NCI-H460 (cell line): ENCODE measurements at regions not wholly inside any gene's neighbourhood (a gene's known extent, or its start where the extent isn't known, plus 50 kb on each side); places are given as distances from the start of the nearest gene placed in this dataset.

Experiments used
- DNase-seq: peaks from one replicate; pipeline ENCODE4 v3.0.0-alpha.2; 2016; ENCODE audit warnings: low read depth; ENCODE audit errors: extremely low read depth

GRCh38 chr4:119933606-119934005 lies 133.0 kb downstream of the MAD2L1 start:
- DNase-seq: no peak

- DNase-seq: no peak
Observed at GRCh38 chr4:119932277-119932676, 134.4 kb downstream of the MAD2L1 start.

DNA sequence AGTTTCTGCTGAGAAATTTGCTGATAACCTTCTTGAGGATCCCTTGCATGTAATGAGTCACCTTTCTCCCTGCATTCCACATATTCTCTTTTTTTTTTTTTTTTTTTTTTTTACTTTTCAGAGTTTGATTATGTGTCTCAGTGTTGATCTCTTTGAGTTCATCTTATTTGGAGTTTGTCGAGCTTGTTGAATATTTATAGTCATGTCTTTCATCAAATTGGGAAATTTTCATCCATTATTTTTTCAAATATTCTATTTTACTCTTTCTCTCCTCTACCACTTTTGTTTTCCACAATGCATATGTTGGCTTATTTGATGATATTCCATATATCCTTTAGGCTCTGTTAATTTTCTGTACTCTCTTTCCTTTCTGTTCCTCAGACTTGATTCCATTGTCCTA lies 136.1 kb downstream of the MAD2L1 start:
- DNase-seq: no peak

- no peak for DNase-seq
Observed at GRCh38 chr4:119921830-119922229, 144.8 kb downstream of the MAD2L1 start.

GRCh38 chr4:119906277-119906676 lies 160.4 kb downstream of the MAD2L1 start:
- DNase-seq: no peak

DNA sequence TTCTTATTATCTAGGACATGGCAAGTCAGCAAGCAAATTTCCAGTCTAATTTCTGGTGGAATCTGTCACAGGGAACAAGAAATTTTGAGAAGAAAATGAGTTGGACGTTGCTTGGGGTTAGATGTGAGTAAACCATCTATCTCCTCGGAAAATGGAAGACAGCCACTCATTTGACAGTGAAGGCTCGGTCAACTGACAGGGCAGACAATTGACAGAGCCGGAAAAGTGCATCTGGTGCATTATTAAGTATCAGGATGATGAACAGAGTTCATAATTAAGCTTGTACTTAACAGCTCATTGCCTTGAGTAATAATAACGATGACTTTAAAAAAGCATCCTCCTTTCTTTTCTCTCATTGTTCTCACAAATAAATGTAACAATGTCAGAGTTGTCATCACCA lies 168.4 kb downstream of the MAD2L1 start:
- no peak for DNase-seq

GRCh38 chr4:119897260-119897659 lies 169.4 kb downstream of the MAD2L1 start:
- no peak for DNase-seq

- no peak for DNase-seq
Observed at GRCh38 chr4:119894650-119895208, 171.9 kb downstream of the MAD2L1 start.

DNA sequence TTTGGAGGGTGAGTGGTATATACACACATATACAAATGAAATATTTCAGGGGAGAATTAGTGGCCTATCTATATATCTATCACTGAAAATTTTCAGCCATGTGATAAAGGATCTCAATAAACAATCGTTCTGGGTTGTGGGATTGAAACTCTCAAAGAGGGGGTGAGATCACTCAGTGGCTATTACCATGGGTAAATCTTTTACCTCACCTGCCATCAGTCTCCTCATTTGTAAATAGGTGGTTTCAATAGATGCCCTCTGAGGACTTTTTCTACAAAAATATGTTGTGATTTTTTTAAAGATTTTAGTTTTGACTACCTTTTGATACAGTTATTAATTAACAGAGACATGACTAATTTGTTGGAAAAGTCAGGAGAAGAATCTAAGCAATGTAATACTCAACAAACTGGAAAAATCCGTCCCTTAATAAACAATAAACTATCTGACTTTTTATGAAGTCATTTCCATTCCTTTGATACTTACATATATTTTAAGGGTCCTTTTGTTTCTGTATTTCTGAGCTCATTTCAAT lies 192.8 kb downstream of the MAD2L1 start:
- DNase-seq: no peak

GRCh38 chr4:119873132-119873531 lies 193.5 kb downstream of the MAD2L1 start:
- no peak for DNase-seq

- no peak for DNase-seq
Observed at GRCh38 chr4:119872371-119873016, 194.2 kb downstream of the MAD2L1 start.

- DNase-seq: no peak
Observed at GRCh38 chr4:119870856-119871255, 195.8 kb downstream of the MAD2L1 start.

DNA sequence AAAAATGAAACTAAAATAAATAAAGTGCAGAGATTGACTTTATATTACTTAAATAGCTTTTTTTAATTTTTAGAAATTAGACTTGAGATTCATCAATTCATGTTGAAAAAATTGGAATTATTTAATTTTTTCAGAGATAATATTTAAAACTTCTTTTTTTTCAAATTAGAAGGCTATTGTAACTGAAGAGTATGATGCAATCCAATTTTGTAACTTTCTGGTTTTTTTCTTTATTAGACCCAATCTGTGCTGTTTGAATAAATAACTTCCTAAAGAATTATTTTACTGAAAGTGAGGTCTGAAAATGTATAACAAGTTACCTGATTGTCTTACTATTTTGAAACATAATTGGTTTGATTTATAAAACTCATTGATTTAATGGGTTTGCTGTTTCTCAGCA lies 200.9 kb downstream of the MAD2L1 start:
- DNase-seq: no peak

- DNase-seq: no peak
Observed at GRCh38 chr4:119865389-119865788, 201.3 kb downstream of the MAD2L1 start.

- DNase-seq: no peak
Observed at GRCh38 chr4:119861731-119862130, 204.9 kb downstream of the MAD2L1 start.

DNA sequence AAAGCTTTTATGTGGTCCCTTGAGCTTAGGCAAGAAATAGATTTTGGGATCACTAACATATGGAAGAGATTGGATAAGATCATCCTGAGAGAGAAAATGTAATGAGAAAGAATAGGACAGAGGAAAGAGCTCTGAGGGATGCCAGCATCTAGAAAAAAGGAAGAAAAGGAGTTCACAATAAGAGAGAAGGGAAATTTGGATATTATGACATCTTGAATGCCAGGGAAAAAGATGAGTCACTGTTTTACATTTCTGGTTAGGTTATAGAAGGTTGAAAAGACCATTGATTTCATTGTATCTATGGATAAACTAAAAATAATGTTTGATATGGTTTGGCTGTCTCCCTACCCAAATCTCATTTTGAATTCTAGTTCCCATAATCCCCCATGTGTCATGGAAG lies 208.5 kb downstream of the MAD2L1 start:
- DNase-seq: no peak

DNA sequence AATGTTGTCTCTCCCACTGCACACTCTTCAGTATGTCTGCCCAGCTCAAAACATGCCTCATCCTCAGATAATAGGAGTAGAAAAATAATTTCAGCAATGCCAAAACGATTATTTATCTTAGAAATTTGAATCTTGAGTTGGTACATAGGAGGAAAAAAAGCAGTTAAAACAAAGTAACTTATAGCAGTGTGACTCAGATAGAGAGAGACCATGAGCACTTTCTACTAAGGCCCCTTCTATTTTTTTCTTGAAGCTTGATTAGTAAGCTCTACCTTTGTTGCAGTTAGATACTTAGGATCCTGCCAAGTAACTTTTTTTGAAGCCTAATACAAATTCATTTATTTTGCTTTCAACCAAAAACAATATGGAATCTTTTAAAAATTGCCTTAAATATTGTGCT lies 212.3 kb downstream of the MAD2L1 start:
- no peak for DNase-seq

DNA sequence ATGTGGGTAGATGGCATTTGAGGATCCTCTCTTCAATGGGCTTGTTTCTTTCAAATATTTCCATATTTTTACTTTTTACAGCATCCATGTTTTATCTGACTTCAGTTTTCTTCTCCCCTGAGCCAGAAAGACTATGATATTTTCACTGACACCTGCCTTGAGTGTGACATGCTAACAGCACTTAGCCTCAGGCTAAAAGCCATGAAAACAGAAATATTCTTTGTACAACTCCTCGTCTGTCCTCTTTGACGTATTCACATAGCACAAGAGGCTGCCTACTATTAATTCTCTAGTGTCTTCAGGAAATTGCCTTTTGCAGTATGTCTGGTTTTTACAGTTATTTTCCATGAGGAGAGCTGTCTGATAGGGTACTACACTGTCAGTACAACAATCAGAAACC lies 215.0 kb downstream of the MAD2L1 start:
- no peak for DNase-seq

- DNase-seq: no peak
Observed at GRCh38 chr4:119841361-119841760, 212.8 kb upstream of the PDE5A start.

- no peak for DNase-seq
Observed at GRCh38 chr4:119835613-119835910, 207.0 kb upstream of the PDE5A start.

DNA sequence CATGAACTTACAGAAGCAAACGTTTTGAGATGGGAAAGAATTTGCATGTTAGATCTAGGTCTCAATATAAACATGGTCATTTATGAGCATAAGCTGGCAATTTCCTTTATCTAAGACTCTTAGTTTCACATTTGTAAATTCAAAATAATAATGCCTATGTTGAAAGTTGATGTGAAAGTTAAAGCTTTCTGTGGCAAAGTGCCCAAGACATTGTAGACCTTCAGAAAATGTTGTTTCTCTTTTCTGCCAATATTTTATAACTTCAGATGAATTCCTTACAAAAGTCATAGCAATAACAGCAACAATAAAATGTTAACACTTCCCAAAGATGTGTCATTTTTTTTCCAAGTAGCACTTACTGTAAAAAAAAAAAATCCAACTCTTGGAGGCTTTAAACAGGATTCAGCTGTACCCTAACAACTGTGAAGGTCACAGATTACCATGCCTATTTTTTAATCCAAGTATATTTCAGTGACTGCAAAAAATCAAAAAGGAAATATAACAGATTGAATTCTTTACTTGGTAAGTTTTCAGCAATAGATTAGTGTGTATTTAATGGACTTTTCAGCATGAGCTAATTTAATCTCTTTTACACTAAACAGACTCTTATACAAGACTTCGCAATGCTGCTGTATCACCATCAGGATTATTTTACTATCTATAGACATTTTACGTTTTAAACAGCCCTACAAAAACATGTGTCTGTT lies 206.5 kb upstream of the PDE5A start:
- no peak for DNase-seq

GRCh38 chr4:119833611-119834010 lies 205.0 kb upstream of the PDE5A start:
- no peak for DNase-seq
